ENCODE measurements at regions not wholly inside any gene's neighbourhood (a gene's known extent, or its start where the extent isn't known, plus 50 kb on each side); places are given as distances from the start of the nearest gene placed in this dataset.

DNA sequence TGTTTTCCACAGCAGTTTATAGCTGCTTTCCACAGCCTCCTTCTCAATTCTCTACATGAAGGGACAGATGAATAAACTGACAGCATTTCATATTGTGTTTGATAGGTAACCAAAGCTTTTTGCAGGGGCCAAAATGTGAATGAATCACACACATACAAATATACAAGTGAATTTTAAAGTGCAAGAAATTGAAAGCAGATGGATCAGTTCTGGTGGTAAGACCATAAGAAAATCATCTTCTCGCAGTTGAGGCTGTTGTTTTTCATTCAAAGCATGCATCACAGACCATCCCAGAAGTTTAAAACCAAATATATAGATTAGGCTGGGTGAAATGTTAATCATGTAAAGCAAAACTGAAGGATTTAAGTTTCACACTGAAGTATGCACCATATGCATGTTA lies 1569.4 kb downstream of the PCDH9 start:
- TF ChIP-seq TAF1 (IDR thresholded peaks at IDR 0.05; ENCODE audit: low read depth) (no peak), YY1 (IDR thresholded peaks at IDR 0.05; ENCODE audit: low read depth) (no peak), CEBPB (IDR thresholded peaks at IDR 0.05) (no peak), CREB1 (IDR thresholded peaks at IDR 0.05; ENCODE audit: low read depth) (no peak), EGR1 (IDR thresholded peaks at IDR 0.05) (no peak), TEAD4 (IDR thresholded peaks at IDR 0.05) (no peak), NFIC (IDR thresholded peaks at IDR 0.05) (no peak), ZBTB7A (IDR thresholded peaks at IDR 0.05; ENCODE audit: low read depth) (no peak), REST (IDR thresholded peaks at IDR 0.05; ENCODE audit: low read depth) (no peak), RAD21 (IDR thresholded peaks at IDR 0.05; ENCODE audit: low read depth) (no peak), EP300 (IDR thresholded peaks at IDR 0.05; ENCODE audit: borderline replicate concordance) (no peak)
- TF ChIP-seq, protein P1, sequence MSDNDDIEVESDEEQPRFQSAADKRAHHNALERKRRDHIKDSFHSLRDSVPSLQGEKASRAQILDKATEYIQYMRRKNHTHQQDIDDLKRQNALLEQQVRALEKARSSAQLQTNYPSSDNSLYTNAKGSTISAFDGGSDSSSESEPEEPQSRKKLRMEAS (IDR thresholded peaks at IDR 0.05): no peak
